SU-DHL-6 (cell line): ENCODE measurements at regions not wholly inside any gene's neighbourhood (a gene's known extent, or its start where the extent isn't known, plus 50 kb on each side); places are given as distances from the start of the nearest gene placed in this dataset.

Source experiments
- CTCF ChIP-seq: fragments of 200-600 bp; sonication (generic); IDR thresholded peaks from one replicate; pipeline ENCODE4 v1.5.1; 2017; ENCODE audit warnings: antibody characterized with exemption, mild to moderate bottlenecking, low read length, moderate library complexity; ENCODE audit not compliant: insufficient read depth, poor library complexity, severe bottlenecking
- EZH2phosphoT487 ChIP-seq: fragments of 200-600 bp; sonication (generic), shearing (Covaris generic); conservative IDR thresholded peaks from 2 replicates; pipeline ENCODE4 v1.6.1; 2018; ENCODE audit warnings: mild to moderate bottlenecking, antibody characterized with exemption, low read length, moderate library complexity, mixed read lengths

GRCh38 chr6:29886701-29887100 lies 55.6 kb upstream of the HLA-A start:
- TF ChIP-seq CTCF (no peak), EZH2phosphoT487 (no peak)
